Left forelimb (tissue), 1 donor: ENCODE measurements at regions not wholly inside any gene's neighbourhood (a gene's known extent, or its start where the extent isn't known, plus 50 kb on each side); places are given as distances from the start of the nearest gene placed in this dataset.

Source experiments
- DNase-seq: peaks from one replicate; pipeline ENCODE4 v3.0.0-alpha.2; 2018; ENCODE audit warnings: low spot score

DNA sequence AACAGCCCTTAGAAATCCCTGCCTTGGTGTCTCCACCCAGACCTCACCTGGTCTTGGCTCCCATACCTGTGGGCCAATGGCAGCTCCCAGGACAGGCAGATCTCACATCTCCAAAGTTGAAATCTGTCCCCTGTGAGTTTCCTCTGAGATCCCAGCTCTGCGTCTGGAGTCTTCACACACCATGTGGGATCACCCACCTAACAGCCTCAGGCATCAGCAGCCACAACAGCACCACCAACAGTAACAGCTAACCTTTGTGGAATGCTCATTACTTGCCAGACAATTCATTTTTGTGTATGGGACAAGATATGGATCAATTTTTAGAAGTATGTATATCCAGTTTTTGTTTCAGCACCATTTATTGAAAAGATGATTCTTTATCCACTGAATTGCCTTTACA is 523.2 kb downstream of the MATN1 start:
- DNase-seq, result no peak

DNA sequence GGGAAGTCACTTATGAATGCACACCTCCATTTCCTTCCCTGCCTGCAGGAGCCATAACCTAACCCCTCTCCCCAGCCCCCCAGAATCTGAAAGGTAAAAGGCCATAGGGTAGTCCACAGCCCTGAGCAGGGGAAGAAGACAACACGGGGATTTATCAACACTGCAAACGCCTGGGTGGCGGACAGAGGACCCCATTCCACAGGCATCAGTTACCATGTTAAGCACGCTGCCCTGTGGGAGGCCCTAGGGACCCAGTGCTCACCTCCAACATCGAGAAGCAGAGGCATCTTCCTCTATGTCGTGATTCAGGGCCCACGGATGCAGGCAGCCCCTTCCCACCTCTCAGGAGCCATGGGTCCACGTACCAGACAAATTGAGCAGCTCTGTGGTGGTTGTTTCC is 523.8 kb downstream of the MATN1 start:
- DNase-seq, result no peak

- no peak for DNase-seq
These were observed 524.5 kb downstream of the MATN1 start for GRCh38 chr1:30198795-30199403.

- no peak for DNase-seq
These were observed 525.0 kb downstream of the MATN1 start for GRCh38 chr1:30198451-30198760.

GRCh38 chr1:30197639-30198450 is 525.5 kb downstream of the MATN1 start:
- DNase-seq, result no peak

GRCh38 chr1:30196872-30197638 is 526.3 kb downstream of the MATN1 start:
- DNase-seq, result no peak

DNA sequence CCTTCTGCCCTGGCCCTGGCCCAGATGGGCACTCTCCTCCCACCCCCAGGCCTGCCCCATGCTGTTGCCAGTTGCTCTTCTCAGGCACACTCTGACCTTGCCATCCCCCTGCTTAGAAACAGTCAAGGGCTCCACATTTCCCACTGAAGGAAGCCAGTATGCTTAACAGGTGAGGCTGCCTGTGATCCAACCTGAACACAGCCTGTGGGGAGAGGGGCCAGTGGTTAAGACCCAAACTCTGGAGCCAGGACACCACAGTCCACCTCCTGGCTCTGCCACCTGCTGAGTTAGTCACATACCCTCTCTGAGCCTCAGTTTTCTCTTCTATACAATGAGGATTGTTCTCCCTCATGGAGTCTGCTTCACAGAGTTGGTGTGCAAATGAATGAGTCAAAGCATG is 526.9 kb downstream of the MATN1 start:
- DNase-seq, result no peak

DNA sequence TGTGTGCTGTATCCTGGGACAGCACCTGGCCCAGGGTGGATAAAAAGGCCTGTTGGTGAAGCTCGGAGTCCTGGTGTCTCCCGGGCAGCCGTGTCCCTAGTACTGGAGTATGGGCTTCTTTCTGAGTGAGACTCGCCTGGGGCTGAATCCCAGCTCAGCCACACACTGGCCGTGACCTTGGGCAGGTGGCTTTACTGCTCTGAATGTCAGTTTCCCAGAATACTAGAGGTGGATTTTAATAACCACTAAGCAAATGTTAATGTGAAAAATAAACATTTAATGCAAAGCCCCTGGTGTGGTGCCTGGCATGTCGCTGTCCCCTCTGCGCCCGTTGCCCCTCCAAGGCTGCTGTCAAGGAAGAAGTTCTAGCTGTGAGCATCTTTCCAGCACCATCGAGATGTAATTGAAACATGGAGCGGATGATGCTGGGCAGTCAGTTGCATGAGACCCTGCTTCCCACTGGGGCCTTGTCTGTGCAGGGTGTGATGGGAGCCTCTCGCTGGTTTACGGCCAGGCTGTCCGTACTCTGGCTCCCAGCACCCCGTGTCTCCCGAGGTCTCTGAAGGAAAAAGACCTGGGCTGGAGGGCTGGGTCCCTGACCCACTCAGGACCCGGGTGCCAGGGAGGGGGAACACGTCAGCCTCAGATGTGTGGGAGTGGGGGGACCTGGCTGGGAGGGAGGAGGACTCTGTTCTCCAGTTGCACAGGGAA is 527.8 kb downstream of the MATN1 start:
- no peak for DNase-seq

DNA sequence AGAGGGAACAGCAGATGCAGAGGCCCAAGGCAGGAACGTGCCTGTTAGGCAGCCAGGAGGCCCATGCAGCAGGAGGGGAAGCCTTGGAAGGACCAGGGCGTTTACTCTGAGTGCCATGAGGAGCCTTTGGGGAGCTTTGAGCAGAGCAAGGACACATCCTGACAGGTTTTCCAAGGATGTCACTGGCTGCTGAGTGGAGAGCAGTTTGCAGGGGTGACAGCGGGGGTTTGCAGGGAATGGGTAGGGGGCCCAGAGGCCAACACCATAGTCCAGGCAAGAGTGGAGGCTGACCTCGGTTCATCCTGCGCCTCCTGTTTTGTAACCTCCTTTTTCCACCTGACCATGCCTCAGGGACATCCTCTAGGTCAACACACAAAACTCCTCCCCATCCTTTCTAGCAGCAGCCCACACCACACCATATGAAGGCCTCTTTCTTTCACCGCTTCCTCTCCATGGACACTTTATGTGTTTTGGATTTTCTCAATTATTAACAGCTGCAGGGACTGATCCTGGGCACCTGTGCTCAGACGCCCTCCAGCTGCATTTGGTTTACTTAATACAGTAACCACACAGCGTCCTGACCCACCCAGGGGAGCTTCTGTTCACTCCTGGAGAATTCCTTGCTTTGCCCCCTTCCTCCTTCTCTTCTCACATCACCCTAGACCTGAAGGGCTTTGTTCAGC is 528.5 kb downstream of the MATN1 start:
- no peak for DNase-seq

DNA sequence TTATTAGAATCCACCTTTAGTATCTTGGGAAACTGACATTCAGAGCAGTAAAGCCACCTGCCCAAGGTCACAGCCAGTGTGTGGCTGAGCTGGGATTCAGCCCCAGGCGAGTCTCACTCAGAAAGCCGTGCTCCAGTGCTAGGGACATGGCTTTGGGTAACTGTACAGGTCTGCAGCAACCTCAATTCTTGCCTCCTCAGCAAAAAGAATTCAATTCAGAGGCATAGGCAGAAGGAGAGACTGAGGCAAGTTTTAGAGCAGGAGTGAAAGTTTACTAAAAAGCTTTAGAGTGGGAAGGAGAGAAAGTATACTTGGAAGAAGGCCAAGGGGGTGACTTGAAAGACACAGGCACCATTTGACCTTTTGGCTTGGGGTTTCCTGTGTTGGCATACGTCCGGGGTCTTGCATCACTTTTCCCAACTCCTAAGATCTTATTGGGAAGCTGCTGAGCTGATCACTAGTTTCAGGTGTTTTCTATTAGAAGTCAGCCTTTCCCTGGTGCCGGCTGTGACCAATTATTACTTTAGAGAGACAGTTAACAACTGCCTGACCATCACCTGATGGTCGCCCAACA is 529.3 kb downstream of the MATN1 start:
- no peak for DNase-seq

- no peak for DNase-seq
These were observed 530.3 kb downstream of the MATN1 start for GRCh38 chr1:30192969-30193630.

DNA sequence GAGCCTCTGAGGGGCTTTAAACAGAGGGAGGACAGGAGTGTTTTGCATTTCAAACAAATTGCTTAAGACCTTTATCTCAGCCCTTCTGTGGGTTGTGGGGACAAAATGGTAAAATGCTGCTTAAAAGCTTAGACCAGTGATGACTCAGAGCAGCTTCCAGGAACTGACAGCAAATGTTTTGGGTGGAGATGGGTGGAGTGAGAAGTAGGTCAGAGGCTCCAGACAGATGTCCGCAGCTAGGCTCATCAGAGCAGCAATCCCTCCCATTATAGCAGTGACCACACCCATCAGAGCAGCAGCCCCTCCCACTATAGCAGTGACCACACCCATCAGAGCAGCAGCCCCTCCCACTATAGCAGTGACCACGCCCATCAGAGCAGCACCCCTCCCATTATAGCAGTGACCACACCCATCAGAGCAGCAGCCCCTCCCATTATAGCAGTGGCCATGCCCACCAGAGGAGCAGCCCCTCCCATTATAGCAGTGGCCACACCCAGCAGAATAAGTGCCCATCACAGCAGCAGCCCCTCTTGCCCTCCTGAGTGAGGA is 532.2 kb downstream of the MATN1 start:
- no peak for DNase-seq

GRCh38 chr1:30190511-30191153 is 532.8 kb downstream of the MATN1 start:
- DNase-seq, result no peak

DNA sequence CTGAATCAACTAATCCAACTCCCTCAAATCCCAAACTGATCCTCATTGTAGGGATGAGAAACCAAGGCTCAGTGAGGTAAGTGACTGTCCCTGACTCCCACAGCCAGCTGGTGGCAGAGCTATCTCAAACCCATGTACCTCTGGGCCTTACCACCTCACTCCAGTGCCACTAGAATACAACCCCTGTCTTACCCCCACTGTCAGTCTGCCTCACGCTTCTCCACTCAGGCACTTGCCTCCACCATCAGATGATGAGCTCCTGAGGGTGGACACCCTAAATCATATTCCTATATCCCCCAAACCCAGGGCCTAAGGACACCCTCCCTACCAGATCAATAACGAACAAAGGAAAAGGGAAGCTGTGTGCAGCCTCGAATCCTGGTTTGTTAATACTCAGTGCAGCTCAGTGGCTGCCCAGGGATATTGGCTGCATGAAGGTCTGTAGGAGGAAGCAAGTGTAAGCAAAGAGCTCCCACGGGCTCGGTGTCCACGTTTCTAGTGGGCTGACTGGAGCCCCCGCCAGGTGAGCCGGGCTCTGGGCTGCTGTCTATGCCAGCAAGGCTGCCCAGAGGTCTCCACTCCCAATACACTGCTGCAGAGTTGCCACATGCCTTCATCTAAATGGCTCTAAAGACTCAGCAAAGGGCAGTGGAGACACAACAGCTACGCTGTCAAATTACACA is 533.4 kb downstream of the MATN1 start:
- DNase-seq, result no peak

GRCh38 chr1:30188999-30189398 is 534.4 kb downstream of the MATN1 start:
- no peak for DNase-seq

DNA sequence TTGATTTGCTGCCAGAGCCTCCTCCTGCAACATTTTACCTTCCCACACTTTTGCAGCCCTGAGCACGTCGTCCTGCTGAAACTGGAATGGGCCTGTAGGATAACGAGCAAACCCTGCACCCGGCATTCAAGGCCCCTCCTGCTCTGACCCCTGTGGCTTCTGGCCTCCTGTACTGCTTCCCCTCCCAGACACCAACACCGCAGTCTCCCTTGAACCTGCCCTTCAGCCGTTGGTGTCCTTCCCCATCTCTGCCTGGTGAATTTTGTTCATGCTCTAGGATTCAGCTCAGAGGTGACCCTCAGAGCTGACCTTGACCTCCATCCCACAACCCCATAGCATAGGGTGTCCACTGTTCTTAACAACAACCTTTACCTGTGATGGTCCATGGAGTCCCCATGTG is 535.1 kb downstream of the MATN1 start:
- no peak for DNase-seq

DNA sequence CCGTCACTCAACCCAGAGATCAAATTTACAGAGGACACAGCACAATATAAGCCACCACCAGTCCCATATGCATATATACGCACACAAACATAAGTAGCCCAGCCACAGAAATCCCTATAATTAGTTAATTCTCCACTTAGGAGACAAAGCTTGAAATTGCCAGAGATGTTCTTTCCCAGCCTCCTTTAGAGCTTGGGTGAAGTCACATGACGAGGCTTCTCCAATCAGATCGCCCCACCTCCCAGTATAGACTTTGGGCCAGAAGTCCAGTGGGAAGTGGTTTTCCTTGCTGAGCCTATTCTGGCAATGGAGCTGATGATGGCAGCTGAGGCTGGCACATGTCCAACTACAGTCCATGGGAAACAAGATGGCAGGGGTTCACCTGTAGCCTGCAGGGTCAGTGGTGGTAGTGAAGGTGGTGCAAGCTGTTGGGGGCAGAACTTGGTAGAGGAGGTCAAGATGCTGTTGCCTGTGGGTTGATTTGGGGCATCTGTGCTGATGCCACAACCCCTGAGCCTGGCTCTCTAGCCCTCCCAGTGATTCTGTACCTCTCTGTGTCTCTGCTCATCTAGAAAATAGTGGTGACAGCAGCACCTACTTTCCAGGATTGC is 535.9 kb downstream of the MATN1 start:
- DNase-seq, result no peak

GRCh38 chr1:30186586-30186985 is 536.8 kb downstream of the MATN1 start:
- DNase-seq, result no peak

- DNase-seq, result no peak
These were observed 537.6 kb downstream of the MATN1 start for GRCh38 chr1:30185809-30186208.
